HL-60 (cell line): ENCODE measurements at regions not wholly inside any gene's neighbourhood (a gene's known extent, or its start where the extent isn't known, plus 50 kb on each side); places are given as distances from the start of the nearest gene placed in this dataset.

ENCODE experiments used
- DNase-seq, 2 experiments: peaks; one replicate each; pipeline ENCODE4 v3.0.0-alpha.2; 2010 to 2020; ENCODE audit warnings: low read depth in 1 of 2, low spot score in 1 of 2
- H3K27ac ChIP-seq: fragments of 250-450 bp; sonication (Bioruptor Pico); replicated peaks from 2 replicates; pipeline ENCODE4 v1.5.1; 2020; ENCODE audit warnings: mild to moderate bottlenecking, moderate library complexity
- H3K27me3 ChIP-seq: fragments of 250-450 bp; sonication (Bioruptor Pico); 2 replicates; pipeline ENCODE4 v1.5.1; 2021; ENCODE audit warnings: mild to moderate bottlenecking, moderate library complexity; ENCODE audit not compliant: insufficient read depth, poor library complexity, severe bottlenecking
- H3K4me3 ChIP-seq: replicated peaks from 2 replicates; pipeline ENCODE4 v1.5.1; 2011; ENCODE audit warnings: mild to moderate bottlenecking, control low read depth, low read length; ENCODE audit not compliant: insufficient read depth
- GABPA ChIP-seq: IDR thresholded peaks from 2 replicates; pipeline ENCODE4 v1.6.1; 2012; ENCODE audit warnings: low read depth
- POLR2AphosphoS5 ChIP-seq: IDR thresholded peaks from 2 replicates; pipeline ENCODE4 v1.6.1; 2012; ENCODE audit warnings: low read depth
- SPI1 ChIP-seq: IDR thresholded peaks from 2 replicates; pipeline ENCODE4 v1.6.1; 2012; ENCODE audit warnings: low read depth, mild to moderate bottlenecking, borderline replicate concordance
- TF ChIP-seq, protein P1 (sequence below): IDR thresholded peaks from 2 replicates; pipeline ENCODE4 v1.6.1; 2012; ENCODE audit warnings: low read depth; ENCODE audit not compliant: insufficient replicate concordance
- TF ChIP-seq, protein P2 (sequence below): IDR thresholded peaks from one replicate; pipeline ENCODE4 v1.5.1; 2011; ENCODE audit warnings: low read length, control low read depth, inconsistent platforms; ENCODE audit not compliant: insufficient read depth

- no peak overlapping the region for H3K27ac ChIP-seq
- TF ChIP-seq SPI1, result no peak
- H3K27me3 ChIP-seq, result peaks cover 57% of the 10 kb centered on the region
- no peak for DNase-seq
- H3K4me3 ChIP-seq, result no peak overlapping the region
Measured at GRCh38 chr13:94966422-94966955, 254.1 kb upstream of the SOX21 start.

- TF ChIP-seq POLR2AphosphoS5, result no peak
- TF ChIP-seq SPI1, result no peak
- no peak for TF ChIP-seq GABPA
- Histone ChIP-seq H3K27me3 (peaks cover 4% of the 10 kb centered on the region), H3K4me3 (no peak overlapping the region), H3K27ac (no peak overlapping the region)
- no peak for DNase-seq
Measured at GRCh38 chr13:94959626-94960025, 247.3 kb upstream of the SOX21 start.

GRCh38 chr13:94956417-94957110 lies 244.2 kb upstream of the SOX21 start:
- H3K27me3 ChIP-seq, result peaks cover 4% of the 10 kb centered on the region
- TF ChIP-seq, protein P1, sequence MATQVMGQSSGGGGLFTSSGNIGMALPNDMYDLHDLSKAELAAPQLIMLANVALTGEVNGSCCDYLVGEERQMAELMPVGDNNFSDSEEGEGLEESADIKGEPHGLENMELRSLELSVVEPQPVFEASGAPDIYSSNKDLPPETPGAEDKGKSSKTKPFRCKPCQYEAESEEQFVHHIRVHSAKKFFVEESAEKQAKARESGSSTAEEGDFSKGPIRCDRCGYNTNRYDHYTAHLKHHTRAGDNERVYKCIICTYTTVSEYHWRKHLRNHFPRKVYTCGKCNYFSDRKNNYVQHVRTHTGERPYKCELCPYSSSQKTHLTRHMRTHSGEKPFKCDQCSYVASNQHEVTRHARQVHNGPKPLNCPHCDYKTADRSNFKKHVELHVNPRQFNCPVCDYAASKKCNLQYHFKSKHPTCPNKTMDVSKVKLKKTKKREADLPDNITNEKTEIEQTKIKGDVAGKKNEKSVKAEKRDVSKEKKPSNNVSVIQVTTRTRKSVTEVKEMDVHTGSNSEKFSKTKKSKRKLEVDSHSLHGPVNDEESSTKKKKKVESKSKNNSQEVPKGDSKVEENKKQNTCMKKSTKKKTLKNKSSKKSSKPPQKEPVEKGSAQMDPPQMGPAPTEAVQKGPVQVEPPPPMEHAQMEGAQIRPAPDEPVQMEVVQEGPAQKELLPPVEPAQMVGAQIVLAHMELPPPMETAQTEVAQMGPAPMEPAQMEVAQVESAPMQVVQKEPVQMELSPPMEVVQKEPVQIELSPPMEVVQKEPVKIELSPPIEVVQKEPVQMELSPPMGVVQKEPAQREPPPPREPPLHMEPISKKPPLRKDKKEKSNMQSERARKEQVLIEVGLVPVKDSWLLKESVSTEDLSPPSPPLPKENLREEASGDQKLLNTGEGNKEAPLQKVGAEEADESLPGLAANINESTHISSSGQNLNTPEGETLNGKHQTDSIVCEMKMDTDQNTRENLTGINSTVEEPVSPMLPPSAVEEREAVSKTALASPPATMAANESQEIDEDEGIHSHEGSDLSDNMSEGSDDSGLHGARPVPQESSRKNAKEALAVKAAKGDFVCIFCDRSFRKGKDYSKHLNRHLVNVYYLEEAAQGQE, result no peak
- TF ChIP-seq POLR2AphosphoS5, result no peak
- TF ChIP-seq GABPA, result no peak
- TF ChIP-seq, protein P2, sequence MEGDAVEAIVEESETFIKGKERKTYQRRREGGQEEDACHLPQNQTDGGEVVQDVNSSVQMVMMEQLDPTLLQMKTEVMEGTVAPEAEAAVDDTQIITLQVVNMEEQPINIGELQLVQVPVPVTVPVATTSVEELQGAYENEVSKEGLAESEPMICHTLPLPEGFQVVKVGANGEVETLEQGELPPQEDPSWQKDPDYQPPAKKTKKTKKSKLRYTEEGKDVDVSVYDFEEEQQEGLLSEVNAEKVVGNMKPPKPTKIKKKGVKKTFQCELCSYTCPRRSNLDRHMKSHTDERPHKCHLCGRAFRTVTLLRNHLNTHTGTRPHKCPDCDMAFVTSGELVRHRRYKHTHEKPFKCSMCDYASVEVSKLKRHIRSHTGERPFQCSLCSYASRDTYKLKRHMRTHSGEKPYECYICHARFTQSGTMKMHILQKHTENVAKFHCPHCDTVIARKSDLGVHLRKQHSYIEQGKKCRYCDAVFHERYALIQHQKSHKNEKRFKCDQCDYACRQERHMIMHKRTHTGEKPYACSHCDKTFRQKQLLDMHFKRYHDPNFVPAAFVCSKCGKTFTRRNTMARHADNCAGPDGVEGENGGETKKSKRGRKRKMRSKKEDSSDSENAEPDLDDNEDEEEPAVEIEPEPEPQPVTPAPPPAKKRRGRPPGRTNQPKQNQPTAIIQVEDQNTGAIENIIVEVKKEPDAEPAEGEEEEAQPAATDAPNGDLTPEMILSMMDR, result no peak
- TF ChIP-seq SPI1, result no peak

DNA sequence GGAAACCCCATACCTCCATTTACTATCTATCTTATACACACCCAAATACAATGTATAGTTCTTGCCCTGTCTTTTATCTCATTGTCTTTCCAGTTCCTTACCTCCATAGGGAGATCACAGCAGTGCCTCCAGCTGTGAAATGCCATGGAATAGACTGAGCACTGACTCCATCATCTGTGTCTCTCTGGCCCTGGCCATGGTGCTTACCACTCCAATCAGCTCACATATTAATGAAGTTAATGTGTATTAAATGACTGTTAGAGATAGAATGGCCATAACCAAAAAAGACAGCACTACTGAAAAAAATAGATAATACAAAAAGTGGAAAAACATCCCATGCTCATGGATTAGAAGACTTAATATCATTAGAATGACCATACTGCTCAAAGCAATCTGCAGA lies 240.4 kb upstream of the SOX21 start:
- Histone ChIP-seq H3K27ac (no peak overlapping the region), H3K27me3 (no peaks in the 10 kb centered on the region), H3K4me3 (no peak overlapping the region)
- no peak for DNase-seq
- no peak for TF ChIP-seq SPI1
- TF ChIP-seq, protein P1, result peak; percentile 59

More at GRCh38 chr13:94956417-94957110, 244.2 kb upstream of the SOX21 start:
- no peak overlapping the region for H3K27ac ChIP-seq
- no peak for DNase-seq
- no peak overlapping the region for H3K4me3 ChIP-seq

DNA sequence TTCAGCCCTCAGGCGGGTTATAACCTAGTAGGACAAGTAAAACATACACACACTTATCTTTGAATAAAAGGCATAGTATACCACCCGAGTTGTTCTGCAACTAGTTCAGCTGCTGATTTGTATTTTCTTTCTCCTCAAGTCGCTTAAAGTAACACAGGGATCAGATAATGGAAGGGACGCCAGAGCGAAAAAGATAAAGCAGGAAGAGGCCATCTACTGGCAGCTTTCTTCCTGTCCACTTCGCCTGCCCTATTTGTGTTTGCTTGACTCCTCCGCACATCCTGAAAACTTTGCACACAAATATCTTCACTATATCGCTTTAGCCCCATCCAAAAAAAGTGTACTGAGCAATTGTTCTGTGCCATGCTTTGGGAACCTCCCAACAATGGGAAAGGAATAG lies 238.0 kb upstream of the SOX21 start:
- DNase-seq, result no peak

More for the DNA sequence above, 238.0 kb upstream of the SOX21 start:
- Histone ChIP-seq H3K27ac (no peak overlapping the region), H3K4me3 (no peak overlapping the region), H3K27me3 (peaks cover 2% of the 10 kb centered on the region)
- TF ChIP-seq POLR2AphosphoS5, result no peak
- TF ChIP-seq, protein P2, result no peak
- TF ChIP-seq, protein P1, result no peak
- TF ChIP-seq GABPA, result no peak
- no peak for TF ChIP-seq SPI1
